Fibroblast of peridontal ligament (primary cell): ENCODE measurements at regions not wholly inside any gene's neighbourhood (a gene's known extent, or its start where the extent isn't known, plus 50 kb on each side); places are given as distances from the start of the nearest gene placed in this dataset.
"Not testable (repeated sequence)": the region's sequence is repeated elsewhere in the genome, so short reads cannot be mapped to it uniquely, and the experiment has no call there.

ENCODE experiments used
- DNase-seq: peaks from one replicate; pipeline ENCODE4 v3.0.0-alpha.2; 2010; ENCODE audit errors: extremely low read depth

- not testable (repeated sequence) for DNase-seq
Measured at GRCh38 chr2:88802026-88802425, 110.6 kb downstream of the RPIA start.

DNA sequence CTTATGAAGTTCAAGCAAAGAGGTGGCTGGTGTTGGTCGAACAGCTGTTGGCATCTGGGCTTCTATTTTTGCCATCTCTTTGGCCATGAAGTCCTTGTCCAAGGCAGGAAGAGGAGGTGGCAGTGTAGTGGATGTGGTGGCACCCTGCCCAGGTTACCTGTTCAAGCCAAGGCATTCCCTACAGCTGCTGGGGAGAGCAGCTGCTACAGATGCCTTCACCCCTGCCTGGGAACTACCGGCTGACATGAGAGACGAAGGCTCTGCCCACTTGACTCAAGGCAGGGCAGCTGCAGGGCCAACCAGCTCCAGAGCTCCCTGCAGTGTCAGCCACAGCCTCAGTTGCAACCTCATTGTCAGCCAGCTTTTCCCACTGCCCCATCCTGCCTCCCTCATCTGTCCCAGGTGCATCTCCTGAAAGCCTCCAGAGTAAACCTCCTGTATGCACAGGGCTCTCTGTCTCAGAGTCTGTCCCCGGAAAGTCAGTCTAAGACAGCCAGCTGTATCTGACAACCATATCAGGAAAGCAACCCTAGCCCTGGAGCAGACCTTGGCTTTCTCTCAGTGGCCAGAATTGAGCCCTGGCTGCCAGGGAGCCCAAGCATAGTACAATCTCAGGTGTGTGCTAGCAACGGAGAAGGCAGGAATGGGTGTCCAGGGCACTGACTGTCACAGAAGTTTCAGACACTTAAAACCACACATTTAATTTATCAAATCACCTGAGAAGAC is 115.9 kb downstream of the RPIA start:
- DNase-seq: no peak

GRCh38 chr2:88808083-88808482 is 116.6 kb downstream of the RPIA start:
- DNase-seq: no peak

- no peak for DNase-seq
Measured at GRCh38 chr2:88808652-88809051, 117.2 kb downstream of the RPIA start.

- DNase-seq: no peak
Measured at GRCh38 chr2:88809216-88809615, 117.7 kb downstream of the RPIA start.

DNA sequence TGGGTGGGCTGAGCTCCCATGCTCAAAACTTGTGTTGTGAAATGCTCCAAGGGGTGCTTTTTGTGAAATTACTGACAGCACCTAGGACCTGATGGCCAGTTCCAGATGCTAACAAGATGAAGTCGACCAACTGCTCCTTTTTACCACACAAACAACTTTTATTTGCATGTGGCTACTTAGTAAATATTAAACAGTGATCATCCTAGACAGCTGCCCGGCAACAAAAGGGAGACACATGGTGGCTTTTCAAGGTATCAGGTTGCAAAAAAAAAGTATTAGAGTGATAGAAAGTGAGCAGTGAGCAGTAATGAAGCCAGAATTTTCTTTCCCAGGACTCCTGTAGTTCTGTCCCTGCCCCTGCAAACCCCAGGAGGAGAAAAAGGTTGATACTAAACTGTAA is 118.5 kb downstream of the RPIA start:
- no peak for DNase-seq

- DNase-seq: no peak
Measured at GRCh38 chr2:88810488-88810887, 119.0 kb downstream of the RPIA start.

- no peak for DNase-seq
Measured at GRCh38 chr2:88811233-88811632, 119.8 kb downstream of the RPIA start.

- no peak for DNase-seq
Measured at GRCh38 chr2:88811681-88812080, 120.2 kb downstream of the RPIA start.

GRCh38 chr2:88813612-88814011 is 122.1 kb downstream of the RPIA start:
- DNase-seq: no peak

- no peak for DNase-seq
Measured at GRCh38 chr2:88815282-88815681, 123.8 kb downstream of the RPIA start.

GRCh38 chr2:88815697-88816096 is 124.2 kb downstream of the RPIA start:
- DNase-seq: no peak

- DNase-seq: no peak
Measured at GRCh38 chr2:88818381-88818780, 126.9 kb downstream of the RPIA start.

DNA sequence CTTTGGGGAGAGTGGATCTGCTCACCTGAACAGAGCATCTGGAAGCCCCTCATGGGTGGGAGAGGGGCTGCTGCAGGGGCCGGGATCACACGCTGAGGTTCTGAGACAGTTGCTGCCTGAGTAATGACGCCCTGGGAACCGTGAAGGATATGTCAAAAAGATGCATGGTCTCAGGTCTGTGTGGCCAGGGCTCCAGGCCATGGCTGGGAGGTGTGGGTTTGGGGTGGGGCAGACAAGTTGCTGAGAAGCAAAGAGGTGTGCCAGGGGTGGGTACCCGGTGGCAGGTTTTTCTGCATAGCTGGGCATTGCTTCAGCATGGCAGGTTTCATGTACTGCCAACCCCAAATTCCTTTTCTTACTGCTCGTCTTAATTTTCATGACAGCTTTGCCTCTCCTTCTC is 133.5 kb downstream of the RPIA start:
- no peak for DNase-seq

- no peak for DNase-seq
Measured at GRCh38 chr2:88826399-88826798, 134.9 kb downstream of the RPIA start.

DNA sequence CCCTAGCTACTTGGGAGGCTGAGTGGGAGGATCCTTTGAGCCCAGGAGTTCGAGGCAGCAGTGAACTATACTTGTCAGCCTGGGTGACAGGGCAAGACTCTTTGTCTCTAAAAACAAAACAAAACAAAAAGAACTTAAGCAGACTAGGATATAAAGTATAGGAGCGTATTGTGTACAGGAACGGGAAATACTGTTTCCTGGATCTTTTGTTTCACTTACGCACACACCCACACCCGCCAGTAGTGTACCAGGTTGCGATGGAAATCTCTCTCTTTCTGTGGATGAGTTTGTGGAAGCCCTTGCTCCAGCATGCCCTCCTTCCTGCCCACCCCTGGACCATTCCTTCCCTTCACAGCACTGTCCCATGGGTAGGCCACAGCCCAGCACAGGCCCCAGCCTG is 136.3 kb downstream of the RPIA start:
- no peak for DNase-seq

GRCh38 chr2:88828397-88829137 is 137.1 kb downstream of the RPIA start:
- DNase-seq: no peak

- DNase-seq: no peak
Measured at GRCh38 chr2:88829607-88830463, 138.4 kb downstream of the RPIA start.

GRCh38 chr2:88831071-88831791 is 139.8 kb downstream of the RPIA start:
- no peak for DNase-seq

DNA sequence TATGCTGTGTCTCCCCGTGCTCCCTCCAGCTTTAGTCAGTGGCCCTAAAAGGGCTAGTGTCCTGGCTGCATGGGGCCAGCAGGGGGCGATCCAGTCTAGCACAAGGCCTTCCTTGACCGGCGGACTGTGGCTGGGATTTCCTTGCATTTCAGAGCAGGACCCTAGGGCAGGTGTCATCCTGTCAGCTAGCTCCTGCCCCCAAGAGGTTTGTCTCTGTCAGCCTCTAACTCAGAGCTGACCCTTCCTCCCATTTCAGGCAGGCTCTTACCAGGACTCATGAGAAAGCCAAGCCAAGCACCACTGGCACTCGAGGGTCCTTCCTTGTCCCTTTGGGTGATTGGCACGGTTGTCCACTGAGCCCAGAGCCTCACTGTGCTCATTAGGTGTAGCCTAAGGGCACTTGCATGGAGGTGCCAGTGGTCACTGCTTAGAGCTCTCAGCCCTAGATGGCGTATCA is 140.3 kb downstream of the RPIA start:
- DNase-seq: peak; percentile 2

DNA sequence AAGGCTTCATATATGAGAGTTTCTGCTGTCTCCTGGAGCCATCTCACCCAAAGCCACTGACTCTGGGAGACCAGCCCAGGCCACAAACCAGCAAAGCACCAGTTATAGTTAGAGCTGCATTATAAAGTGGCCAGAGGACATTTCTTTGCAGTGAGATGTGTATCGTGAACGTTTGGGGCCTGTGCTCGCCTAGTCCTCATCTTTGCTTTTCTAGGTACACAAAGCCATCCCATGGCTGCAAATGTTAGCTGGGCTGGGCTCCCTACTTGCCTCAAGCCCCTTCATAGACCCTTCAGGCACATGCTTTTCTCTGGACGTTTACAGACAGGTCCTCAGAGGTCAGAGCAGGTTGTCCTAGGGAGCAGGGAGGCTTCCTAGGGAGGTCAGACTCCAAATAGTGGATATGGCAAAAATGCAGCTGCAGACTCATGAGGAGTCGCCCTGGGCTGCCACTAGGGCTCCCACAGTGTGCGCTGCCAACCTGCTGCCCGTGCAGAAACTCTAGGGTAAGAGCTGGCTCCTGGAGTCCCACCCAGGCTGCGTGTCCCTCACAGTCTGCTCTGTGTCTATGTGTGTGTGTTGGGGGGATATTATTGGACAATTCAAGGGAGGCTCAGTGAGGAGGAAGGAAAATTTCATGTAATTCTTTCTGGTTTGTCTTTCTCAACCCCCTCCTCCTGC is 141.0 kb downstream of the RPIA start:
- no peak for DNase-seq
